DMS53 (cell line): ENCODE measurements at regions not wholly inside any gene's neighbourhood (a gene's known extent, or its start where the extent isn't known, plus 50 kb on each side); places are given as distances from the start of the nearest gene placed in this dataset.
"Not testable (repeated sequence)": the region's sequence is repeated elsewhere in the genome, so short reads cannot be mapped to it uniquely, and the experiment has no call there.

Experiments used
- DNase-seq: peaks from one replicate; lab custom pipeline; 2025; lab: John Stamatoyannopoulos, UW

- not testable (repeated sequence) for DNase-seq
These were observed 95.6 kb upstream of the CHD2 start for GRCh38 chr15:92804610-92804936.

DNA sequence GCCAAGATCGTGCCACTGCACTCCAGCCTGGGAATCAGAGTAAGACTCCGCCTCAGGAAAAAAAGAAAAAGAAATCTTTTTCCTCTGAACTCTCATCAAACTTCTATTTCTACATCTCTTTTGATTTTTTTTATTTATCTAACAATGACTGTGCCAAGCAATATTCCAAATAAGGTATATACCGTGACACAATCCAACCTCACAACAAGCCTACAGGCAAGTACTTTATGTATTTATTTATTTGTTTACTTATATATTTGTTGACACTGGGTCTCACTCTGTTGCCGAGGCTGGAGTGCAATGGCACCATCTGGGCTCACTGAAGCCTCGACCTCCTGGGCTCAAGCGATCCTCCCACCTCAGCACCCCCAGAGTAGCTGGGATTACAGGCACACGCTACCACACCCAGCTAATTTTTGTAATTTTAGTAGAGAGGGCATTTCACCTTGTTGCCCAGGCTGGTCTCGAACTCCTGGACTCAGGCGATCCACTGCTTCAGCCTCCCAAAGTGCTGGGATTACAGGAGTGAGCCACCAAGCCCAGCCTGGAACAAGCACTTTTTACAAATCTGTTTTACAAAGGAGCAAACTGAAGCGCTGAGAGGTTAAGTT lies 94.9 kb upstream of the CHD2 start:
- DNase-seq: peak; percentile 26

GRCh38 chr15:92806171-92806570 lies 94.0 kb upstream of the CHD2 start:
- DNase-seq: not testable (repeated sequence)

DNA sequence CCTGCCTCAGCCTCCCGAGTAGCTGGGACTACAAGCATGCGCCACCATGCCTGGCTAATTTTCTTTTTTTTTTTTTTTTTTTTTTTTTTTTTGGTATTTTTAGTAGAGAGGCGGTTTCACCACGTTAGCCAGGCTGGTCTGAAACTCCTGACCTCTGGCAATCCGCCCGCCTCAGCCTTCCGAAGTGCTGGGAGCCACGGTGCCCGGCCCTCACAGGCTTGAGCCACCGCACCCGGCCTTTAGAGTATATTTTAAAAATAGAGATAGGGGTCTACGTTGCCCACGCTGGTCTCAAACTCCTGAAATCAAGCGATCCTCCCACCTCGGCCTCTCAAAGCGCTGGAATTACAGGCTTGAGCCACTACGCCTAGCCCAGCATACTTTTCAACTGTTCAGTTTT lies 93.4 kb upstream of the CHD2 start:
- DNase-seq: no peak

- peak; percentile 49 for DNase-seq
These were observed 92.1 kb upstream of the CHD2 start for GRCh38 chr15:92807971-92808571.

GRCh38 chr15:92808598-92809063 lies 91.5 kb upstream of the CHD2 start:
- peak; percentile 79 for DNase-seq

DNA sequence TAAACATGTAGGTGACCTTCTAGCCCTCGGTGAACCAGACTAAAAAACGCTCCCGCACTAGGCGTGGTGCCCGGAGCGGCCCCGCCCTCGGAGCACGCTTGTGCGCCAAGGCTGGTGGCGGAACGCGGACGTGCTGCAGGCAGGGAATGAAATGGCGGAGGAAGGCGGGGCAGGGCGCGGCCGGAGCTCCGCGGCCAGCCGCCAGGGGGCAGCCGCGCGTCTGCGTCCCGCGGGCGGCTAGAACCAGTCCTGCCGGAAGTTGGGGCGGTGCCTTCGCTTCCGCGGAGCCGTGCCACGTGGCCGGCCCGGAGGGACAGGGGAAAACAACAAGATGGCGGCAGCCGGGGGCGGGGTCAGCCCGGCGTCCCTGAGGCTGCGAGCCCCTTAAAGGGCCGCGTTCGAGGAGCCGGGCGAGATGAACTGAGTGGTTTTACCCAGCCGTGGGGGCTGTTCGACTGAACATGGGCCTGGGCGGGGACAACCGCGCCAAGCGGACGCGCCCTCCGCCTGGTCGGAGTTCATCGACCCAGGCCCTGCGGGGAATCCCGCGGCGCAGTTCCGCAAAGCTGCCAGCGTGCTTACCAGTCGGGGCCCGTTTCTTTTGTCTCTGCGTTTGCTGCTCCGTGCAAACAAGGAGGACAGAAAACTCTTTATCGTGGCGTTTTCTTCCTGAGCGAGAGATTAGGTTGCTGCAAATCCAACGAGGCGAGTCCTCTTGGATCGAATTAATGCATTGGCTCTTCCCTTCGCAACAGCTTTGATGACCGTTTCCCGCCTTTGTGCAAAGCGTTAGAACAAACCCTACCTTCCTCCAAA lies 90.9 kb upstream of the CHD2 start:
- DNase-seq: peak; percentile 97

DNA sequence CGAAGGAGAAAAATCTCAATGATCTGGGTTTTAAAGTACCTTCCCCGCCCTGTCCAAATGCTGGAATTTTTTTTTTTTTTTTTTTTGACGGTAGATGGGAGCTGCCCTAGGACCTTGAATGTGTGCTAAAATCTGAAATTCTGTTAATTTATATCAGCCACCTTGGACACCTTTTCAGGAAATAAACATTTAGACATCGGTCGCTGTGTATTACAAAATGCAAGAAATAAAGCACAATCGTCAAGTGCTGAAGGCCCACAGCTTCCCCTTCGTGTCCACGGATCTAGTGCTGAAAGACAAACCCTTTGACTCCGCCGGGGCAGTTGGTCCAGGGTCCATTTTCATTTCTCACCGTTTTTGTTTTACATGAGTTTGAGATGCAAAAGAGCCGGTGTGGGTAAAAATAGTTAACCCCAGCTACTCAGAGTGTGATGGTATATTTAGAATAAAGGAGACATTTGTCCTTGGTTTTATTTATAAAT lies 90.2 kb upstream of the CHD2 start:
- DNase-seq: peak; percentile 66

DNA sequence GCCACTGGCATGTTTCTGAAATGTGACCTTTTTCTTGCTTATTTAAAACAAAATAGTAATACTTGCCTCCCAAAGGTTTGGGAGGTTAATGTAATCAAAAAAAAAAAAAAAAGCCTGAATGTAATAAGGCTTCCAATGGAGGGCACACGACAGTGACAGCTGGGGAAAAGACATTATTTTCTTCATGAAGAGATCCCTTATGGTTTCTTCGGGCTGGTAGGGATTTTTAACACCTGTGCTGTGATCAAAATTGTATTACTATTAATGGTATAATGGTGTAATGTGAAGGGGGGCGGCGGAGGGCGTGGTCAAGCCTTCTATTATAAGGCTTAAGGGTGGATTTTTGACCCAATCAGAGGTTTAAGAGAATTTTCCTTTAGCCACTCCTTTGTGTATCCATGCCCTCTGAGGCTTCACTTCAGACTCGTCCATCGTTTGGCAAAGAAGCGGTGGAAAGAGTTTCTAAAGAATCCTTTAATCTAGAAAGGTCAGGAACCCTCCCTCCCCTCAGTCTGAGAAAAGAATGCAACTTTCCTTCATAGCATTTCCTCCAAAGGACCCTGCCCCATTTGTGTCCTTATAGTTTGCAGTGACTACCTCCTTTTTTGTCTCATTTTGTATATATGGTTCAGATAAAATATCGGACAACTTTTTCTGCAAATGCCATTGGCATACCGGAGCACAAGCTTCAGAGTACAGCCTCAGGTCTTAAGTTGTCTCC lies 89.5 kb upstream of the CHD2 start:
- peak; percentile 84 for DNase-seq

GRCh38 chr15:92811148-92811913 lies 88.8 kb upstream of the CHD2 start:
- peak; percentile 92 for DNase-seq

DNA sequence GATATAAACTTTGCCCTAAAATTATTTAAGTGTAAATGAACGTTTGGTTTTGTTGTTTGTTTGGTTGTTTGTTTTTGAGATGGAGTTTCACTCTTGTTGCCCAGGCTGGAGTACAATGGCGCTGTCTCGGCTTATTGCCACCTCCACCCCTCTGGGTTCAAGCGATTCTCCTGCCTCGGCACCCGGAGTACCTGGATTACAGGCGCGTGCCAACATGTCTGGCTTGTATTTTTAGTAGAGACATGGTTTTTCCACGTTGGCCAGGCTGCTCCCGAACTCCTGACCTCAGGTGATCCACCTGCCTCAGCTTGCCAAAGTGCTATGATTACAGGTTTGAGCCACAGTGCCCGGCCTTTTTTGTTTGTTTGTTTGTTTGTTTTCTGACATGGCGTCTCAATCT lies 87.9 kb upstream of the CHD2 start:
- DNase-seq: peak; percentile 26

DNA sequence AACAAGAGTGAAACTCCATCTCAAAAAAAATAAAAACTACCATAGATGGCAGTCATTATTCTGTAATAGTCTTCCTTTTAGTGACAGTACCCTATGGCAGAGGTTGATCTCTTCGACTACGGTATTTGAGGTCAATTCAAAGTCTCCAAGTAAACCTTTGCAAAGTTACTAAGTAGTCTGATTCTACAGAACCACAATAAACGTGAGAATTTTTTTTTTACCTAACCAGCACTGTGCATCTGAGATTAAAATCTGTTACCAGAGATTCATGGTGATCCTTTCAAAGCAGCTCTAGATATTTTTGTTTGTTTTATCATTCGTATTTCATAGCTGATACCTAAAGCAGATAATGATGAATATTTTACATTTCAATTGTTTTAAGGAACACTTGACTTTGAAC lies 86.6 kb upstream of the CHD2 start:
- DNase-seq: no peak

DNA sequence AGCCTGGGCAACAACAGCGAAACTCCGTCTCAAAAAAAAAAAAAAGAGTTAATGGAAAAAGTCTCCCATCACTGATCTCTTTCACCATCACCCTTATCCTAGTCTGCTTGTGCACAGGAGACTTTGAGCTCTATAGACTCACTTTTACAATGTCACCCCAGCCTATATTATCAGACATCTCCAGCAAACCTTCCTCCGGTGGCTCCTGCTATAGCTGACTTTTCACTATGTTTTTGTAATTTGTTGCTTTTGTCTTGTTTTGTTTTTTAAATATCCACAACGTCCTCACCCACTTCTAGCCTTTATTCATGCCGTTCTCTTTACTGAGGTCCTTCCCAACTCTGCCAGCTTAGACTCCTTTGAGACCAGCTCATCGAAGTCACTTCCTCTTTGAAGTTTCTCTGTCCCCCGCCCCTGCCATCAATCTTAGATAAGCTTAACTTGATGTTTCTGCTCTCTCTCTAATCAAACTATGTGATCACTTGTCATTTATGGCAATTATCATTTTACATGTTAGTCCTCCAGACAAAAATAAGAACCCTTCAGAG lies 82.7 kb upstream of the CHD2 start:
- no peak for DNase-seq

DNA sequence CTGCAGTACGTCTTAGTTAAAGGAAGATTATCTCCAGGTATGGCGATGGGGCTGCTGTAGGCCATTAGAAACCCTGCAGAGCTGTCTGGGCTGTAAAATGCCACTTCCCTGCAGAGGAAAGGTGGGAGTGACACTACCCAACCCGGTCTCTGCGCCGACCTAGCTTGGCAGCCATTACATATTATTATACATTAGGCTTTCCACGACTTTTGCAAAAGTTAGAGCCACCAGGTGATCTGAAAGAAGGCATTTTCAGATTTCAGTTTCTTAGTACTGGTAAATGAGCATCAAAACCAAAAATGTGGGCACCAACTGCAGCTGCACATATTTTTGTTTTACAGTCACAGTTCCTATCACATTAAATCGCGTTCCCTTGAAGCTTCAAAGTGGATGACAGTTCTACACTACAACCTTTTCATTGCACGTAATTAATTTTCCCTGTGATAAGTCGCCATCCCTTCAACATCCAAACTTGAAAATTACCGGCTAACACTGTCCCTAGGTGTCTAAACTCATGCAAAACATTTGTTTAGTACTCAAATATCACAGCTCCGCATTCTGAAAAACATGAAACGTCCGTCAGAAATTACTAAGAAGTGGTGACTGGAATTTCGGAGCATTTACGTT lies 81.4 kb upstream of the CHD2 start:
- peak; percentile 27 for DNase-seq

- DNase-seq: peak; percentile 61
These were observed 80.6 kb upstream of the CHD2 start for GRCh38 chr15:92819278-92820235.

GRCh38 chr15:92820236-92821021 lies 79.7 kb upstream of the CHD2 start:
- peak; percentile 96 for DNase-seq

- peak; percentile 63 for DNase-seq
These were observed 78.5 kb upstream of the CHD2 start for GRCh38 chr15:92821491-92822116.
